HG02588 (cell line): ENCODE measurements at regions not wholly inside any gene's neighbourhood (a gene's known extent, or its start where the extent isn't known, plus 50 kb on each side); places are given as distances from the start of the nearest gene placed in this dataset.

Experiments
- ATAC-seq: cut with Tn5 transposase; IDR thresholded peaks from one replicate; pipeline ENCODE4 v1.9.1; 2021; ENCODE audit warnings: mild to moderate bottlenecking, moderate library complexity; ENCODE audit not compliant: unreplicated experiment

- ATAC-seq, result no peak
Observed at GRCh38 chr3:144129536-144130214, 158.1 kb downstream of the DIPK2A start.

GRCh38 chr3:144141074-144141473 lies 169.5 kb downstream of the DIPK2A start:
- no peak for ATAC-seq

GRCh38 chr3:144141496-144141895 lies 169.9 kb downstream of the DIPK2A start:
- no peak for ATAC-seq

- ATAC-seq, result no peak
Observed at GRCh38 chr3:144142151-144142840, 170.7 kb downstream of the DIPK2A start.

DNA sequence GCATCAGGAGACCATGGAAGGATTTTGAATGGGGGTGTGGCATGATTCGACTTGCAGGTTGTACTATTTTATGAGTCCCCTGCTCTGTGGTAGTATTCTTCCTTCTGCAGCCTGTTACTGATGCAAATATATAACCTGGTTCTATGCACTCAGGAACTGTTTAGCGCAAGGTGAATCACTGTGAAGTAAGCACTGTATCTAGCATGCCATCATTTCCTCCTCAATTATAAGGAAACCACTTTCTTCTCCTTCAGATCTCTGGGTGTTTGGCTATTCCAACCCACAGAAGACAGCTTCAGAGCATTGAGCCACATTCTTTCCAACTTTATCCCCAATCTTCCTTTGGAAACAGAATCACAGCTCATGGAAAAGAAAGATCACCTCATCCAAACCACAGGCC lies 176.7 kb downstream of the DIPK2A start:
- ATAC-seq, result no peak

- no peak for ATAC-seq
Observed at GRCh38 chr3:144151983-144152382, 180.4 kb downstream of the DIPK2A start.

DNA sequence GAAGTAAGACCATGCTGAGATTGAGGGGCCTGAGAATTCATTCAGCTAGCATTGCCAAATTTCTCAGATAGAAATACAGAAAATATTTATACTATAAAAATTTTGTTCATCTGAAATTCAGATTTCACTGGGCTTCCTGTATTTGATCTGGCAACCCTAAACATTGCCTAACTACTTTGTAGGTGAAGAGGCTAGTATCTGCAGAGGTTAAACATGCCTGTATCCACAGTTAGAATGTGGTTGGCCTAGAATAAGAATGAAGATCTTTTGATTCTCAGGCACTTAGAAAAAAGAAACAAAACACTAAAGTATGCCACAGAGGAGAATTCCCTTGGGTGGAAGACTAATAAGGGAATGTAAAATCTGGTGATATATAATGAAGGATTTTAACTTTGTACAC lies 189.0 kb downstream of the DIPK2A start:
- no peak for ATAC-seq

GRCh38 chr3:144162042-144162441 lies 190.4 kb downstream of the DIPK2A start:
- no peak for ATAC-seq

DNA sequence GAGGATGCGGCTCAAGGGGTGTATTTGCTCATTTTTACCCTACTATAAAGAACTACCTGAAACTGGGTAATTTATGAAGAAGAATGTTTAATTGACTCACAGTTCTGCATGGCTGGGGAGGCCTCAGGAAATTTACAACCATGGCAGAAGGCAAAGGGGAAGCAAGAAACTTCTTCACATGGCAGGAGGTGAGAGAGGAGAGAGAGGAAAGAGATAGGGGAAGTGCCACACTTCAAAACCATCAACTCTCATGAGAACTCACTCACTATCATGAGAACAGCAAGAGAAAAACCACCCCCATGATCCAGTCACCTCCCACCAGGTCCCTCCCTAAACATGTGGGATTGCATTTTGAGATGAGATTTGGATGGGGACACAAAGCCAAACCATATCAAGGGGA lies 192.7 kb downstream of the DIPK2A start:
- no peak for ATAC-seq

DNA sequence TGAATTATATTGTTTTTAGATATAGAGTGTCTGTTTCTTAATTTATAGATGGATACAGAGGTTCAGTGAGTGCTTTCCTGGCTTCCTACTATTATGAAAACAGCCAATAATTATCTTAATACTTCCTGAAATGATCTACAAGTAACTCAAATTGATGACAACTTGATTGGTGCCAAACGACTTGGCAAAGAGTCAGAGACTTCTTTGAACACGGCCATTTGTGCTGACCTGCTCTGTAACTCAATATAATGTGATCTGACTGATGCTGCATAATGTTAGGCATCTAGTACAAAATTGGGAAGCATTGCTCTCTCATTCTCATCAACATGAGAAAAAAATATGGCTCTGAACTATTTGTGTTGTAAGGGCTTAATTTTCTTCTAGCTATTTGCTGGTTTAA lies 193.9 kb downstream of the DIPK2A start:
- ATAC-seq, result no peak

DNA sequence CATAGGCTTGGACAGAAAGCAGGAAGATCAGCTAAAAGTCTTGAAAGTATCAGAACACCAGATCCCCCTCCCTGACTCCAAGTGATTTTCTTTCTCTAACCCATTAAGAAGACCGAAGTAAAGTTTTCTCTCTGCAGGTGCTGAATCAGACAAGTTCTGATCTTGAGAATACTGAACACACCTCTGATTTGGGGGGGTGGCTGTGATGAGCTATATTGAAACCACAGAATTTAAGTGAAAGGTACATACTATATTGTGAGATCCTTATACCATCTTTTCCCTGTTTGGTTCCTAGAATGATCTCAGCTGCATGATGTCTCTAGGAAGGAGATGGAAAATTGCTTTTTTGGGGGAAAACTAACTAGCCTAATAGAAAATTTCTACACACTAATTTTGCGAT lies 196.0 kb downstream of the DIPK2A start:
- no peak for ATAC-seq

DNA sequence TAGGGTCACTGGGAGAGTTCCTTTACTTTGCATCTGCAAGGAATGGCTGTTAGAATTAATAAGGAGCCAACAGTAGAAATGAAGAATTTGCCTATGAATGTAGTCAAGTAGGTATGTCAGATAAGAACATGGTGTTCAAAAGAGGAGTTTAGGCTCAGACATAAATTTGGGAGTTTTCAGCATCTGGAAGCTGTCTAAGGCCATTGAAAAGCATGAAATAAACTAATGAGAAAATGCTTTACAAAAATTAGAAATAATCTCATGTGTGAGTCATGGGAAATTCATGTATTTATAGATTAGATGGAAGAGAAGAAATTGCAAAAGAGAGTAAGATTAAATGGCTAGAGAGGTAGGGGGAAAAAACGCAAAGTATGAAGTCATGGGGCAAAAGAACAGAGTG lies 201.9 kb downstream of the DIPK2A start:
- no peak for ATAC-seq

GRCh38 chr3:144175644-144176425 lies 204.2 kb downstream of the DIPK2A start:
- ATAC-seq, result no peak

GRCh38 chr3:144177649-144178048 lies 206.0 kb downstream of the DIPK2A start:
- ATAC-seq, result no peak

DNA sequence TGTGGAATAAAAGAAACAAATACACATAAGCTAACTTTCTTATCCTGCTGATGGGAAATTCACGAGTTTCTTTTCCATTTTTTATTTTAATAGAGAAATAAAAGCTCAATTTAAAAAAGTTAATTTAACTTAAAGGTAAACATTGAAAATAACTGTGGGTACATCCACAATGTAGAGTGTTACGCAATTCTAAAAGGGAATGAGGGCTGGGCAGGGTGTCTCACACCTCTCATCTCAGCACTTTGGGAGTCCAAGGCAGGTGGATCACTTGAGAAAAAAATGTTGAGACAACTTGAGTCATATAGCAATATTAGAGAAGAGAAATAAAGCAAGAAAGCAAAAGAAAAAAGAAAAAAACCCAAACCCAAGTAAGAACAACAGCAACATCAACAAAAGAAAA lies 207.0 kb downstream of the DIPK2A start:
- ATAC-seq, result no peak

- no peak for ATAC-seq
Observed at GRCh38 chr3:144181062-144181461, 209.4 kb downstream of the DIPK2A start.

- no peak for ATAC-seq
Observed at GRCh38 chr3:144182501-144182900, 210.9 kb downstream of the DIPK2A start.

GRCh38 chr3:144185276-144185675 lies 213.7 kb downstream of the DIPK2A start:
- ATAC-seq, result no peak

GRCh38 chr3:144187531-144188210 lies 216.0 kb downstream of the DIPK2A start:
- no peak for ATAC-seq

DNA sequence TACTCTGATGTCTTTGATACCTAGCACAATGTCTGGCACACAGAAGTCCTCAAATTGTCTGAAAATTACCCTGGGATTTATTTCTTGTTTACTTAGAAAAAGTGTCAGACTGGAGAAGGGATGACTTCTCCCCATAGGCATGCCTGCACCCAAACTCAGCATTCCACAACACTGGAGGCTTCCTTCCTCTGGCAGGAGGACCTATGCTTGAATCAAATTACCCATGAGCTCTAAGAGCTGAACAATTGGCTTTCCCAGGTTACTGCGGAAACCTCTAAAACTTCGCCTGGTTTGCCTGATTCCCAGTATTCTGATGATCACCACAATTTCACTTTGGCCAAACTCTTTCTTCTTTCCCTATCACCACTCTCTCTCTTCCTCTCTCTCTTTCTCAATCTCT lies 217.4 kb downstream of the DIPK2A start:
- ATAC-seq, result no peak

DNA sequence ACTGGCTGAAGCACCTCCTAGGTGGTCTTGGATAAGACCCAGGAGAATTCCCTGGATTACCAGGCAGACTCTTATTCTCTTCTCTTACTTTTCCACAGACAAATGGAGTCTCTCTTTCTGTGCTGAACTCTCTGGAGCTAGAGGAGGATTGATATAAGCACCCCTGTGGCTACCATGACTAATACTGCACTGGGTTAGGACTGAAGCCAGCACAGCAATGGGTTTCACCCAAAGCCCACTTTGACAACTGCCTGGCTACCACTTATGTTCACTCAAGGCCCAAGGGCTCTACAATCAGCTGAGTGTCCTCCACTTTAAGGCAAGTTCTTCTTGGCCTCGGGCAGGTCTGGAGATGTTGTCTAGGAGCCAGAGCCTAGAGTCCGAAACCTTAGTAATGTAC lies 225.5 kb downstream of the DIPK2A start:
- ATAC-seq, result no peak
